ENCODE measurements at regions not wholly inside any gene's neighbourhood (a gene's known extent, or its start where the extent isn't known, plus 50 kb on each side); places are given as distances from the start of the nearest gene placed in this dataset.

DNA sequence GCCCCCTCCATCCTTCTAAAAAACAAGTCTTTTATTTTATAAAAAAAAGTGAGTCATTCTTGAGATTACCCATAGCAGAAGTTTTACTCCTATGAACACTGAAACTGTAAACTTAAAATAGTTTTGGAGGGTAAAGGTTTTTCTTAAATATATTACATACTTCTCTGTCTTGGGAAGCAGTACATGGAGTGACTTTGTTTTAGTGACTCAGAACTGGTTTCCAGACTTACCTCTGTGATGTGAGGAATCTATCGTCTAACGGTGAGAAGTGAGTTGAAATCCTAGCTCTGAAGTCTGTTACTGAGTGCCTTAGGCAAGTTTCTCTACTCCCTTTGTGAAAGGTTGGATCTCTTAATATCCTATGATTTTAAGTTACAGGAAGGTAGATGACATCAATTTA, 176.3 kb upstream of the POU3F1 start:
- DNase-seq (ENCODE audit: low spot score), result no peak
- H3K4me3 Mint-ChIP-seq, result no peak overlapping the region

DNA sequence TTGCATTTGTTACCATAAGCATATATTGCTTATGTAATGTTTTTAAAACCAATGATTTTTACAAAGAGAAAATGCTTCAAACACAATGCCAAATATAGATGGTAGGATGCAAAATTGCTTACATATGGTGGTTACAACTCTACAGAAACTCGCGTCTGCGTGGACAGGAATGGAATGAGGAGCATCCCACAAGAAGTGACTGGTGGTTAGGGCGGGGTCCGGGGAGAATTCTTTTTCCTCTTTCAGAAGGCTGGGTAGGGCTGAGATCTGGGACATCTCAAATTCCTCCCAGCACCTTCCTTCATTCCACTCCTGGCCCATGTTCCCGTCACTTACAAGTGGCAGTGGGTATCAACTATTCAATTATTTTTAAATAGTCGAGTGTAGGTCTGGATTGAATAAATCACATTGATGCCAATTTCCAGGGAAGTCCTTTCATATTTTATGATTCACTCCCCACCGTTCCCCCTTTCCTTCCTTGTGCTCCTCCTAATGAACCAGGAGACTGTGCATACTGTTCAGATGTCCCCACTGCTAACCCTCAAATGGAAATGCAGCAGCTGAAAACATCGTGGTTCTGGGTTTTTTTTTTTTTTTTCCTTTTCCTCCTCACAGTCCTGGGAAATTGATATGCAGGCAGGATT, 174.5 kb upstream of the POU3F1 start:
- no peaks in the 10 kb centered on the region for H3K4me1 Mint-ChIP-seq (ENCODE audit: low read depth)
- H3K27ac Mint-ChIP-seq, result no peak overlapping the region
- no peak overlapping the region for H3K4me3 Mint-ChIP-seq
- H3K27me3 Mint-ChIP-seq (ENCODE audit: low read depth), result peaks cover 21% of the 10 kb centered on the region
- H3K9me3 Mint-ChIP-seq, result no peaks in the 10 kb centered on the region
- H3K36me3 Mint-ChIP-seq (ENCODE audit: low read depth), result no peaks in the 10 kb centered on the region
- no peak for DNase-seq (ENCODE audit: low spot score)

More for the DNA sequence above, 176.3 kb upstream of the POU3F1 start:
- H3K36me3 Mint-ChIP-seq (ENCODE audit: low read depth), result no peaks in the 10 kb centered on the region
- no peaks in the 10 kb centered on the region for H3K9me3 Mint-ChIP-seq
- H3K27ac Mint-ChIP-seq, result no peak overlapping the region
- H3K4me1 Mint-ChIP-seq (ENCODE audit: low read depth), result no peaks in the 10 kb centered on the region
- peaks cover 19% of the 10 kb centered on the region for H3K27me3 Mint-ChIP-seq (ENCODE audit: low read depth)

DNA sequence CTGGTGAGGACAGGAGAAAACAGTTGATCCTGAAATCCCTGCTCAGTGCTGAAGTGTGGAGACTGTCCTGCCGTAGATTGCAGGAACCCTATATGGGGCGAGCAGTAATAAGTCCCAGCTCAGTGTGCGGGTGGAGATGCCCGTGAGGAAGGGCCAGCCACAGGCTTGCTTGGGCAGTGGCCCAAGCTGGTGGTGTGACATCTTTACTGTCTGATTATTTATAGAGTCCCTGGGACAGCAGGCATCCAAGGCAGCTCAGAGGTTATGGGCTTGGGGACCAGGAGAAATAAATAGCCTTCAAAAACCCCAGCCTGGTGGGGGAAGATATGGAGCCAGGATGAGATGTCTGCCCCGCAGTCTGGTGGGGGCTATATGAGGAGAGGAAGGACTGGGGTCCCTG, 170.7 kb upstream of the POU3F1 start:
- H3K9me3 Mint-ChIP-seq, result no peaks in the 10 kb centered on the region
- H3K4me3 Mint-ChIP-seq, result no peak overlapping the region
- H3K36me3 Mint-ChIP-seq (ENCODE audit: low read depth), result no peaks in the 10 kb centered on the region
- H3K27me3 Mint-ChIP-seq (ENCODE audit: low read depth), result peaks cover 39% of the 10 kb centered on the region
- peaks cover 2% of the 10 kb centered on the region for H3K4me1 Mint-ChIP-seq (ENCODE audit: low read depth)
- no peak for DNase-seq (ENCODE audit: low spot score)
- H3K27ac Mint-ChIP-seq, result no peak overlapping the region

DNA sequence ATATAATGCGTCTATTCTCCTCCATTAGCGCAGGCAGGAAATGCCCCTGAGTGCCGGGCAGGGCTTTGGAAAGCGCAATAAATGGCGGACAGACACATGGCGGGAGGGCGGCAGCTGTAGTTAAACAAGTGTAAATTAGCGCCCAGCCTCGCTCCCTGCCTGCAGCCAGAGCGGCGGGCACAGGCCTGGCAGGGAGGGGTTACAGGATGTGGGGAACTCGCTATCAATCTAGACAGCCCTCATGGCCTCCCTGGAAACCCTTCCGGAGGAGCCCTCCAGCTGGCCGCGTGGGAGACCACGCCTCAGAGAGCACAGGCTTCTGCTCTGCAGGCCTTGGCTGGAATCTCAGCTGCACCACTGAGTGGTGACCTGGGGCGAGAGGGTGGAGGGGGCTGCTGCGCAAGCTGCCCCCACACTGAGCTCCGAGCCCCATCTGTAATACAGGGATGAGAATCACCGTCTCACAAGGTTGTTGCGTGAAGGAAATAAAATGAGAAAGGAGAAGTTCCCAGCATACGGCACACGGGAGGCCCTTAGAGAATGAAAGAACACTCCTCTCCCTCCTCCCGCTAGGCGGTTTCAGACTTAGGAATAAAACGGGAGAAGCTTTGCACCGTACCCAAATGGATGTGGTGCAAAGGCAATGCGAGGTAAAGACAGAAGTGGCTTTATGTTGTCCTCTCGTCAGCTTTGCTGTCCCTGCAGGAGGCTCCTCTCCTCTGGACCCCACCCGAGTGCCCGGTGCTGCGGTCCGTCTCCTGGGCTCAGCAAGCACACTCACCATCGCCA, 167.2 kb upstream of the POU3F1 start:
- peak overlapping the region; percentile 29 for H3K4me3 Mint-ChIP-seq
- H3K27ac Mint-ChIP-seq, result no peak overlapping the region
- H3K27me3 Mint-ChIP-seq (ENCODE audit: low read depth), result peaks cover 28% of the 10 kb centered on the region
- peaks cover 2% of the 10 kb centered on the region for H3K4me1 Mint-ChIP-seq (ENCODE audit: low read depth)
- no peaks in the 10 kb centered on the region for H3K9me3 Mint-ChIP-seq
- no peak for DNase-seq (ENCODE audit: low spot score)
- H3K36me3 Mint-ChIP-seq (ENCODE audit: low read depth), result no peaks in the 10 kb centered on the region

DNA sequence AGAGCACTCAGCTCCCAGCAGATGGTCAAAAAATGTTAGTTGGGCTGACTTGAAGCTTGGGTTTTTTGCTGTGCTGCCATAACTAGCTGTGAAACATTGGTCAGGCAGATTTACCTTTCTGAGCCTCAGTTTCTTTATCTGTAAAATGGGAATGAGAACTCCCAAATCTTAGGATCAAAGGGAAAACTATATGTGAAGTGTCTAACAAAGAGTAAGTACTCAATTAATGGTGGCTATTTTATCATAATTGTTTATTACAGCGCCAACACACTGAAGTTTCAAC, 164.2 kb upstream of the POU3F1 start:
- DNase-seq (ENCODE audit: low spot score), result no peak
- no peak overlapping the region for H3K27ac Mint-ChIP-seq
- no peak overlapping the region for H3K4me3 Mint-ChIP-seq
- peaks cover 23% of the 10 kb centered on the region for H3K27me3 Mint-ChIP-seq (ENCODE audit: low read depth)
- peaks cover 2% of the 10 kb centered on the region for H3K4me1 Mint-ChIP-seq (ENCODE audit: low read depth)
- H3K36me3 Mint-ChIP-seq (ENCODE audit: low read depth), result no peaks in the 10 kb centered on the region
- no peaks in the 10 kb centered on the region for H3K9me3 Mint-ChIP-seq

DNA sequence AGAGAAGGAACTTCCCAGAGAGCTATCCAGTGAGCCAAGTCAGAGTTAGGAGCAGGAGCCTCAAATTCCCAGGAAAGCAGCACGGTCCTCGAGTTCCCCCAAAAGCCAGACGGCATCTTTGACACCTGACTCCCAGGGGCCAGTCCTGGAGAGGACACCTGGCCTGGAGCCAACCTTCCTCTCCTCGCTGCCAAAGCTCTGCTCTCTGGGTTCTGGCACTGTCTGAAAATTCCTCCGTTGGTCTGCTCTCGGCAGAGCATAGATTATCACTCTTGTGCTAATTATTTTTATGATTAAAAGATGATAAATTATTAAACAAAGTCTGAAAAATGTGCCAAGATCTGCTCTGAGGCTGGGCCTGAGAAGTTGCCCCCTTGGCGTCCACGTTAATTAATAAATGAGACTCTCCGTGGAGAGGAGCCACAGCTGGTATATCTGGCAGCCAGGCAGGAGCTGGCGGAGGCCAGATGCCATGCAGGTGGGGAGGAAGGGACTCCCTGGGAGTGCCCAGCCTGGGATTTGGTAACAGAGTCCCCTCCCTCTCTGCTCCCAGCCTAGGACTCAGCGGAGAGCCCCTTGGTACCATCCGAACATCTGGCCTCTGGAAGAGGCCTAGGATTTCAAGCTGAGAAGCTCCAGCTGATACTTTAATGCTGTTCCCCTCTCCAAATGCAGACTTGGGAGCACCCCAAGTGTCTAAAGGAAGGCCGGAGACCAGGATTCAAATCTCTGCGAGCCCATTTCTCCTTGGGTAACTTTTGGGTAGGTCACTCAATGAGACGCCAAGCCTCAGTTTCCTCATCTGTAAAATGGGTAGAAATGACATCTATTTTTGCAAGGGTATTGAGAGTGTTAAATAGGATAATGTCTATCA, 163.7 kb upstream of the POU3F1 start:
- H3K9me3 Mint-ChIP-seq, result no peaks in the 10 kb centered on the region
- peaks cover 2% of the 10 kb centered on the region for H3K4me1 Mint-ChIP-seq (ENCODE audit: low read depth)
- no peak for DNase-seq (ENCODE audit: low spot score)
- no peak overlapping the region for H3K27ac Mint-ChIP-seq
- H3K27me3 Mint-ChIP-seq (ENCODE audit: low read depth), result peaks cover 22% of the 10 kb centered on the region
- H3K36me3 Mint-ChIP-seq (ENCODE audit: low read depth), result no peaks in the 10 kb centered on the region
- no peak overlapping the region for H3K4me3 Mint-ChIP-seq

DNA sequence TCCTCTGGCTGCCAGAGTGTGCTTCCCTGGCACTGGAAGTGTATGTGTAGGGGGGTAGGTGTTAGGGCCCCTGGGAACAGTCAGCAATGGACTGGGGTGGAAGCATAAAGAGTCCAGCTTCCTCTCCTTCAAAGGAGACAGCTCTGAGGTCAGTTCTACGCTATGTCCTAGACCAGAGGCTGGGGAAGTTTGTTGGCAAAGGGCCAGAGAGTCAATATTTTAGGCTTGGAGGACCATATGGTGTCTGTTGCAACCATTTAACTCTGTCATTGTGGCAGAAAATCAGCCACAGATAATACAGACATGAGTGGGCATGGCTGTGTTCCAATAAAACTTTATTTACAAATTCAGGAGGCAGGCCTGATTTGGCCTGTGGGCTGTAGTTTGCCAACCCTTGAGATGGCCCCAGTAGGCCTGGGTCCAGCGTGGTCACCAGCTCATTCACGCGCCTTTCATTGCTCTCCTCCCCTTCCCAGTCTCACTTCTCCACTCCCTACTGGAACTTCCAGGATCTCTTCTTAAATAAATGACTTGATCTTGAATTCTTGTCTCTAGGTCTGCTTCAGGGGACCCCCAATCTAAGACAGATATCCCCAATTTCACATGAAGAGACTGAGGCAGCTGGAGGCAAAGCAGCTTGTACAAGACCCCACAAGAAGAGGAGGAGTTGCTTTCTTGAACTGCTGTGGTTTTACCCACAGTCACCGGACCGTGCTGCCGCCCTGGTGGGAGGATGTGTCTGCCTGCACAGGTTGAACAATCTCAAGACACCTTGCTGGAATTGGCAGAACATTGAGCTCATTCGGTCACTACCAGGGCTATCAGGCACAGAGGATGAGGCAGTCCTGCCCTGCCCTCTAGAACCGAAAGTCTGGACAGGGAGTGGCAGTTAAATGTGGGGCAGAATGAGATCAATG, 162.4 kb upstream of the POU3F1 start:
- H3K27ac Mint-ChIP-seq, result no peak overlapping the region
- H3K27me3 Mint-ChIP-seq (ENCODE audit: low read depth), result peaks cover 15% of the 10 kb centered on the region
- H3K36me3 Mint-ChIP-seq (ENCODE audit: low read depth), result no peaks in the 10 kb centered on the region

DNA sequence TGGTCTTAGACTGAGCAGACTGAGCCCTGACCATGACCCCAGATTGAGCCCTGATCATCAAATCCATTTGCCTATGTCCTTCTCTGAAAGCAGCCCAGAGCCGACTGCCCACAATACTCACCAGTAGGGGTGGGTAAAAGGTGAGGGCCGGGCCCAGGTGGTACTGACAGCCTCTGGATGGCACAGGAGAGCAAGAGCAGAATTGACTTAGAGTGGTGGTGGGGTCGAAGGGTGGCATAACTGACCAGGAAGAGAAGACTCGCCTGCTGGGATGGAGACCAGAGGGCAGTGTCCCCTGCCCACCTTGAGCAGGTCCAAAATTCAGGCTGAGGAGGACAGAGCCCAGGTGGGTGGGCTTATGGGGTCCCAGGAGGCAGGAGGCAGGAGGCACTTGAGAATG, 161.3 kb upstream of the POU3F1 start:
- no peak overlapping the region for H3K4me3 Mint-ChIP-seq
- H3K9me3 Mint-ChIP-seq, result no peaks in the 10 kb centered on the region
- no peaks in the 10 kb centered on the region for H3K4me1 Mint-ChIP-seq (ENCODE audit: low read depth)
- H3K36me3 Mint-ChIP-seq (ENCODE audit: low read depth), result no peaks in the 10 kb centered on the region
- DNase-seq (ENCODE audit: low spot score), result no peak
- peaks cover 6% of the 10 kb centered on the region for H3K27me3 Mint-ChIP-seq (ENCODE audit: low read depth)
- H3K27ac Mint-ChIP-seq, result no peak overlapping the region

More for the DNA sequence above, 162.4 kb upstream of the POU3F1 start:
- Mint-ChIP-seq H3K9me3 (no peaks in the 10 kb centered on the region), H3K4me1 (ENCODE audit: low read depth) (peaks cover 2% of the 10 kb centered on the region), H3K4me3 (no peak overlapping the region)
- DNase-seq (ENCODE audit: low spot score), result no peak

DNA sequence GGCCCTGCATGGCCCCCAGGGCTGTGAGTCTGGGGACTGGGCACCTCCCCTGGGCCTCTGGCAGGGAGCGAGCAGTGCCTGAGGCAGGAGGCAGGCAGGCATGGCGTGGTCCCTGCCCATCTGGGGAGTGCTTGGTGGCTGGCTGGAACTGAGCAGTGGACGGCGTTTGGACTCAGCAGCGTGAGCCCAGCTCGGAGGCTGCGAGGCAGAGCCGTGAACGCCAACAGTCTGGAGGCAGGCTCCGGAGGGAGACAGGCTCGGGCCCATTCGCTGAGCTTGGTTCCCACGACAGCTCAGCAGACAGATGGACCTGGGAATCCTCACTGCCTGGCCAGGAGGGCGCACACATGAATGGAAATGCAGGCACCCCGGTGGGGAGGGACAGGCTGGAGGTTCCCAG, 160.7 kb upstream of the POU3F1 start:
- H3K4me1 Mint-ChIP-seq (ENCODE audit: low read depth), result no peaks in the 10 kb centered on the region
- H3K9me3 Mint-ChIP-seq, result no peaks in the 10 kb centered on the region
- no peak overlapping the region for H3K27ac Mint-ChIP-seq
- no peak overlapping the region for H3K4me3 Mint-ChIP-seq
- peaks cover 5% of the 10 kb centered on the region for H3K27me3 Mint-ChIP-seq (ENCODE audit: low read depth)
- DNase-seq (ENCODE audit: low spot score), result no peak
- no peaks in the 10 kb centered on the region for H3K36me3 Mint-ChIP-seq (ENCODE audit: low read depth)

DNA sequence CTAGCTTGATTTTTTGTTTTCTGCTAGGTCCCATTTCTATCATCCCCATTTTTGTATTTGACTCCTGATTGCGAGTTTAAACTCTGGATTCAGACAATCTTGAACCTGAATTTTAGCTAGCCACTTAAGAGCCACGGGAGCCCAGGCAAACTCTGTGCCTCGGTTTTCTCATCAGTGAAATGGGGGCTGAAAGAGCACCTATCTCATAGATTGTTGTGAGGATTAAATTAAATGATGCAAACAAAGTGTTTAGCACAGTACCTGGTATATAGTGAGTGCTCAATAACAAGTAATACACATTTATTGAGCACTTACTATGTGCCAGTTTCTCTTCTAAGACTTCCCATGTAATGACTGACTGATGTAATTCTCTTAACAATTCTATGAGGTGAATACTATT, 158.1 kb upstream of the POU3F1 start:
- peaks cover 7% of the 10 kb centered on the region for H3K27me3 Mint-ChIP-seq (ENCODE audit: low read depth)
- no peaks in the 10 kb centered on the region for H3K4me1 Mint-ChIP-seq (ENCODE audit: low read depth)
- H3K36me3 Mint-ChIP-seq (ENCODE audit: low read depth), result no peaks in the 10 kb centered on the region
- H3K4me3 Mint-ChIP-seq, result no peak overlapping the region
- no peaks in the 10 kb centered on the region for H3K9me3 Mint-ChIP-seq
- H3K27ac Mint-ChIP-seq, result no peak overlapping the region
- DNase-seq (ENCODE audit: low spot score), result no peak

DNA sequence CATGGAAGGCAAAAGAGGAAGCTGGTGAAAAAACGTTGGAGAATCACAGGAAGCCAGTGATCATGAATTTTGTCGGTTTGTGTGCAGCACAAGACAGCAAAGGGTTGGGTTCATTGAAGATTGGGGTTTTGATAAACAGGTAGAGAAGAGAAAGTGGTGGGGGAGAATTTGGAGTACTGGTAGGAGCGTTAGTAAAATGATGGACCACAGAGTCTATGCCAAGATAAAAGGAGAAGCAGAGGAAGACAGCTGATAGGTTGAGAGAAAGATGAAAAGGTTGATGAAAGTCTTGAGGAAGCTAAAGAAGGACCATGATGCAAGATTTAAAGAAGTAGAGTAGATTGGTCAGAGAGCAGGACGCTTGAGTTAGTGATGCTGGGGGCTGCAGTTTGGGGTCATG, 156.8 kb upstream of the POU3F1 start:
- no peaks in the 10 kb centered on the region for H3K4me1 Mint-ChIP-seq (ENCODE audit: low read depth)
- DNase-seq (ENCODE audit: low spot score), result no peak
- H3K9me3 Mint-ChIP-seq, result no peaks in the 10 kb centered on the region
- H3K36me3 Mint-ChIP-seq (ENCODE audit: low read depth), result no peaks in the 10 kb centered on the region
- H3K27ac Mint-ChIP-seq, result no peak overlapping the region
- no peak overlapping the region for H3K4me3 Mint-ChIP-seq
- peaks cover 9% of the 10 kb centered on the region for H3K27me3 Mint-ChIP-seq (ENCODE audit: low read depth)

DNA sequence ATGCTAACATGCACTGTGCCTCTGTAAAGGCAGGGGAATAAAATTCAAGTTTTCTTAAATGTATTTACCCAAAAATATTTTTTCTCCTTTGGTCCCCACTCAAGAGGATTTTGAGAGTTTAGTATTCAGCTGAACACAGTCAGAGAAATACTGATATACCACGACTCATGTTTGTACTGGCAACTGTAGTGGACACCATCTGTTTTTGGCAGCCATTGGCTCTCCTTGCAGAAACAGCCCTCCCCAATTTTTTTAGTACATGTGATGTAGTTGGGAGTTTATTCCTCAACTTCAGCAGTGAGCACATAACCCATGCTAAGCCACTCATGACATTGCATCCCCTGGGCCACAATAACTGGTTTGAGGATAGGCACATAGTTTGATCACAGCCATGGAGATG, 154.8 kb upstream of the POU3F1 start:
- no peaks in the 10 kb centered on the region for H3K4me1 Mint-ChIP-seq (ENCODE audit: low read depth)
- no peaks in the 10 kb centered on the region for H3K9me3 Mint-ChIP-seq
- no peak overlapping the region for H3K4me3 Mint-ChIP-seq
- DNase-seq (ENCODE audit: low spot score), result no peak
- H3K27me3 Mint-ChIP-seq (ENCODE audit: low read depth), result peaks cover 9% of the 10 kb centered on the region
- H3K27ac Mint-ChIP-seq, result no peak overlapping the region
- H3K36me3 Mint-ChIP-seq (ENCODE audit: low read depth), result no peaks in the 10 kb centered on the region

DNA sequence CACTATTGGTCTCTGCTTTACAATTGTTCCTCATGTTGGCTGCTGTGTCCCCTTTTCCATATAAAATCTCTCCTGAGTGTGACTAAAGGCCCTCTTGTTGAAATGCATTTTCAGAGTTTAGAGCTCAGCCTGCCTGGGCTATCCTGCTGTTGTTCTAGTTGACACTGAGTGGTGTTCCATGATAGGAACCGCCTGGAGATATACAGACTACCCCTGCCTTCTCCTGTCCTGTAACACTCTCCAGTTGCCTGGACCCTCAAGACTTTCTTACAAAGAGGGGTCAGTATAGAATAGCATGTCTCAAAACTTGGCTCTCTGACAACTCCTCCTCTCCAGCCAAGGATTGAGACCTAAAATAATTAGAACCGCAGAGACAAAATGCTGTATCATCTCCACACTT, 152.0 kb upstream of the POU3F1 start:
- no peak overlapping the region for H3K4me3 Mint-ChIP-seq
- H3K36me3 Mint-ChIP-seq (ENCODE audit: low read depth), result no peaks in the 10 kb centered on the region
- H3K27ac Mint-ChIP-seq, result no peak overlapping the region
- DNase-seq (ENCODE audit: low spot score), result no peak
- H3K4me1 Mint-ChIP-seq (ENCODE audit: low read depth), result no peaks in the 10 kb centered on the region
- H3K27me3 Mint-ChIP-seq (ENCODE audit: low read depth), result peaks cover 9% of the 10 kb centered on the region
- no peaks in the 10 kb centered on the region for H3K9me3 Mint-ChIP-seq

All from T-helper 2 cell treated with Interferon-gamma antibody and Interleukin-4, amounts not matched to agents 5 μg/mL and 100 μg/mL, for 36 hours (primary cell).